WTC11 (cell line): ENCODE measurements at regions not wholly inside any gene's neighbourhood (a gene's known extent, or its start where the extent isn't known, plus 50 kb on each side); places are given as distances from the start of the nearest gene placed in this dataset.
"Not testable (repeated sequence)": the region's sequence is repeated elsewhere in the genome, so short reads cannot be mapped to it uniquely, and the experiment has no call there.

ENCODE experiments used
- ATAC-seq: fragments of 200-7000 bp; cut with Tn5 transposase; 2 replicates; pipeline ENCODE4 v1.10.0; 2021; ENCODE audit warnings: mild to moderate bottlenecking, moderate library complexity
- CTCF ChIA-PET: fragments of 300-600 bp; sonication (Branson Sonifier 250); formaldehyde crosslinking; loops from one replicate; lab custom pipeline; 2021; ENCODE audit warnings: antibody characterized with exemption; lab: Charles Lee
- POLR2A ChIA-PET: fragments of 350-600 bp; sonication (Branson Sonifier 250); formaldehyde crosslinking; loops from one replicate; lab custom pipeline; 2021; ENCODE audit warnings: antibody characterized with exemption; lab: Charles Lee
- DNase-seq: peaks from one replicate; pipeline ENCODE4 v3.0.0; 2021; ENCODE audit warnings: low spot score
- H3K27ac Mint-ChIP-seq: 2 replicates; pipeline ENCODE4 v1.8.0; 2021; ENCODE audit warnings: mixed read lengths
- H3K27me3 Mint-ChIP-seq: 2 replicates; pipeline ENCODE4 v1.8.0; 2021; ENCODE audit warnings: low read depth, mild to moderate bottlenecking, moderate library complexity, mixed read lengths
- H3K36me3 Mint-ChIP-seq: 2 replicates; pipeline ENCODE4 v1.8.0; 2021; ENCODE audit warnings: mixed read lengths
- H3K4me1 Mint-ChIP-seq: 2 replicates; pipeline ENCODE4 v1.8.0; 2022; ENCODE audit warnings: mixed read lengths
- H3K4me3 Mint-ChIP-seq: 2 replicates; pipeline ENCODE4 v1.8.0; 2021; ENCODE audit warnings: mild to moderate bottlenecking, moderate library complexity, mixed read lengths
- H3K9me3 Mint-ChIP-seq: 2 replicates; pipeline ENCODE4 v1.8.0; 2021; ENCODE audit warnings: mixed read lengths
- AR ChIP-seq: fragments of 250-450 bp; sonication (Bioruptor Pico); IDR thresholded peaks from 2 replicates; pipeline ENCODE4 v1.9.0; 2021; ENCODE audit warnings: mild to moderate bottlenecking
- CDX4 ChIP-seq: fragments of 250-450 bp; sonication (Bioruptor Pico); IDR thresholded peaks from 2 replicates; pipeline ENCODE4 v1.9.0; 2021; ENCODE audit warnings: moderate library complexity, mild to moderate bottlenecking, inconsistent platforms, borderline replicate concordance
- ESRRA ChIP-seq: sonication (generic); formaldehyde crosslinking; IDR thresholded peaks from 2 replicates; pipeline ENCODE4 v1.8.1; 2022; ENCODE audit warnings: mild to moderate bottlenecking, missing genetic modification reagents, borderline replicate concordance
- ETV6 ChIP-seq: sonication (generic); formaldehyde crosslinking; IDR thresholded peaks from 2 replicates; pipeline ENCODE4 v1.8.1; 2022; ENCODE audit warnings: mild to moderate bottlenecking, missing genetic modification reagents
- FOXJ3 ChIP-seq: sonication (generic); formaldehyde crosslinking; IDR thresholded peaks from 2 replicates; pipeline ENCODE4 v1.9.0; 2021; ENCODE audit warnings: missing genetic modification reagents, mild to moderate bottlenecking, borderline replicate concordance
- IRF2 ChIP-seq: sonication (generic); formaldehyde crosslinking; IDR thresholded peaks from 2 replicates; pipeline ENCODE4 v1.8.0; 2022; ENCODE audit warnings: low read depth, missing genetic modification reagents, borderline replicate concordance
- JUN ChIP-seq: sonication (generic); formaldehyde crosslinking; IDR thresholded peaks from 2 replicates; pipeline ENCODE4 v1.8.0; 2023; ENCODE audit warnings: mild to moderate bottlenecking, missing genetic modification reagents
- MXD4 ChIP-seq: fragments of 250-450 bp; sonication (Bioruptor Pico); IDR thresholded peaks from 2 replicates; pipeline ENCODE4 v1.8.0; 2021; ENCODE audit warnings: mild to moderate bottlenecking, moderate library complexity, borderline replicate concordance
- NR3C1 ChIP-seq: sonication (generic); formaldehyde crosslinking; conservative IDR thresholded peaks from 2 replicates; pipeline ENCODE4 v1.8.1; 2023; ENCODE audit warnings: low read depth, mild to moderate bottlenecking, missing genetic modification reagents
- SMAD4 ChIP-seq: sonication (generic); formaldehyde crosslinking; IDR thresholded peaks from 2 replicates; pipeline ENCODE4 v1.8.0; 2022; ENCODE audit warnings: mild to moderate bottlenecking, missing genetic modification reagents
- TCF7 ChIP-seq: sonication (generic); formaldehyde crosslinking; IDR thresholded peaks from 2 replicates; pipeline ENCODE4 v1.8.0; 2022; ENCODE audit warnings: mild to moderate bottlenecking, low read depth, missing genetic modification reagents, moderate library complexity
- TEAD4 ChIP-seq: sonication (generic); formaldehyde crosslinking; IDR thresholded peaks from 2 replicates; pipeline ENCODE4 v1.8.0; 2022; ENCODE audit warnings: mild to moderate bottlenecking, missing genetic modification reagents
- ZNF219 ChIP-seq: sonication (generic); formaldehyde crosslinking; IDR thresholded peaks from 2 replicates; pipeline ENCODE4 v1.8.0; 2023; ENCODE audit warnings: missing genetic modification reagents, mild to moderate bottlenecking, borderline replicate concordance
- ZNF416 ChIP-seq: fragments of 250-450 bp; sonication (Bioruptor Pico); IDR thresholded peaks from 2 replicates; pipeline ENCODE4 v1.9.0; 2021; ENCODE audit warnings: mild to moderate bottlenecking, inconsistent platforms
- ZNF532 ChIP-seq: fragments of 250-450 bp; sonication (Bioruptor Pico); IDR thresholded peaks from 2 replicates; pipeline ENCODE4 v1.9.0; 2021; ENCODE audit warnings: mild to moderate bottlenecking, borderline replicate concordance
- TF ChIP-seq, protein P1 (sequence below): sonication (generic); formaldehyde crosslinking; IDR thresholded peaks from 2 replicates; pipeline ENCODE4 v1.8.0; 2022; ENCODE audit warnings: mild to moderate bottlenecking, missing genetic modification reagents
- TF ChIP-seq, protein P2 (sequence below): sonication (generic); formaldehyde crosslinking; IDR thresholded peaks from 2 replicates; pipeline ENCODE4 v1.8.1; 2023; ENCODE audit warnings: mild to moderate bottlenecking, missing genetic modification reagents, moderate library complexity
- TF ChIP-seq, protein P3 (sequence below): sonication (generic); formaldehyde crosslinking; IDR thresholded peaks from 2 replicates; pipeline ENCODE4 v1.8.1; 2023; ENCODE audit warnings: mild to moderate bottlenecking, missing genetic modification reagents, moderate library complexity
- TF ChIP-seq, protein P4 (sequence below): sonication (generic); formaldehyde crosslinking; IDR thresholded peaks from 2 replicates; pipeline ENCODE4 v1.8.1; 2023; ENCODE audit warnings: mild to moderate bottlenecking, missing genetic modification reagents

DNA sequence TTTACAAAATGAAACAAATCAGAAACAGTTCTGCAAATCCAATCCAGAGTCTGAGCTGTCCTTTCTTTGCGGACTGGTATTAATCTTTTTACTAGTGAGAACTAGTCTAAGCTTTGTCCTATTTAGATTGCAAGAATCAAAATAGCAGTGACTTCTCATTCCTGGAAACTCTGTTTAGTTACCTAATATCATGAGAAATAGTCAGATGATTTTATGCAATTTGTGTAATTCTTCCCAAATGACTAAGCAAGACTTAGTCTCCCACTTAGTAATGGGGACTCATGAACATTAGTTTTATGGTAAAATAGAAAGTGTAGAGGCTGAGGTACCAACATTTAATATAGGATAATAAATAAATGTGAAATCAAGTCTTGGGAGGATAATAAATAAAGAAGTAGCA is 341.3 kb downstream of the DNAJB9 start (continued):
- TF ChIP-seq, protein P1, sequence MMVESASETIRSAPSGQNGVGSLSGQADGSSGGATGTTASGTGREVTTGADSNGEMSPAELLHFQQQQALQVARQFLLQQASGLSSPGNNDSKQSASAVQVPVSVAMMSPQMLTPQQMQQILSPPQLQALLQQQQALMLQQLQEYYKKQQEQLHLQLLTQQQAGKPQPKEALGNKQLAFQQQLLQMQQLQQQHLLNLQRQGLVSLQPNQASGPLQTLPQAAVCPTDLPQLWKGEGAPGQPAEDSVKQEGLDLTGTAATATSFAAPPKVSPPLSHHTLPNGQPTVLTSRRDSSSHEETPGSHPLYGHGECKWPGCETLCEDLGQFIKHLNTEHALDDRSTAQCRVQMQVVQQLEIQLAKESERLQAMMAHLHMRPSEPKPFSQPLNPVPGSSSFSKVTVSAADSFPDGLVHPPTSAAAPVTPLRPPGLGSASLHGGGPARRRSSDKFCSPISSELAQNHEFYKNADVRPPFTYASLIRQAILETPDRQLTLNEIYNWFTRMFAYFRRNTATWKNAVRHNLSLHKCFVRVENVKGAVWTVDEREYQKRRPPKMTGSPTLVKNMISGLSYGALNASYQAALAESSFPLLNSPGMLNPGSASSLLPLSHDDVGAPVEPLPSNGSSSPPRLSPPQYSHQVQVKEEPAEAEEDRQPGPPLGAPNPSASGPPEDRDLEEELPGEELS (CRISPR knock-in tag): no peak
- TF ChIP-seq, protein P2, sequence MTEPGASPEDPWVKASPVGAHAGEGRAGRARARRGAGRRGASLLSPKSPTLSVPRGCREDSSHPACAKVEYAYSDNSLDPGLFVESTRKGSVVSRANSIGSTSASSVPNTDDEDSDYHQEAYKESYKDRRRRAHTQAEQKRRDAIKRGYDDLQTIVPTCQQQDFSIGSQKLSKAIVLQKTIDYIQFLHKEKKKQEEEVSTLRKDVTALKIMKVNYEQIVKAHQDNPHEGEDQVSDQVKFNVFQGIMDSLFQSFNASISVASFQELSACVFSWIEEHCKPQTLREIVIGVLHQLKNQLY (CRISPR knock-in tag): no peak
- TF ChIP-seq, protein P3, sequence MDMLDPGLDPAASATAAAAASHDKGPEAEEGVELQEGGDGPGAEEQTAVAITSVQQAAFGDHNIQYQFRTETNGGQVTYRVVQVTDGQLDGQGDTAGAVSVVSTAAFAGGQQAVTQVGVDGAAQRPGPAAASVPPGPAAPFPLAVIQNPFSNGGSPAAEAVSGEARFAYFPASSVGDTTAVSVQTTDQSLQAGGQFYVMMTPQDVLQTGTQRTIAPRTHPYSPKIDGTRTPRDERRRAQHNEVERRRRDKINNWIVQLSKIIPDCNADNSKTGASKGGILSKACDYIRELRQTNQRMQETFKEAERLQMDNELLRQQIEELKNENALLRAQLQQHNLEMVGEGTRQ (CRISPR knock-in tag): no peak
- TF ChIP-seq ZNF219 (no peak), MXD4 (no peak), CDX4 (CRISPR knock-in tag) (no peak), ESRRA (CRISPR knock-in tag) (no peak), JUN (no peak), FOXJ3 (CRISPR knock-in tag) (no peak), NR3C1 (CRISPR knock-in tag) (no peak), TCF7 (CRISPR knock-in tag) (no peak), ZNF532 (CRISPR knock-in tag) (no peak)
- TF ChIP-seq, protein P4, sequence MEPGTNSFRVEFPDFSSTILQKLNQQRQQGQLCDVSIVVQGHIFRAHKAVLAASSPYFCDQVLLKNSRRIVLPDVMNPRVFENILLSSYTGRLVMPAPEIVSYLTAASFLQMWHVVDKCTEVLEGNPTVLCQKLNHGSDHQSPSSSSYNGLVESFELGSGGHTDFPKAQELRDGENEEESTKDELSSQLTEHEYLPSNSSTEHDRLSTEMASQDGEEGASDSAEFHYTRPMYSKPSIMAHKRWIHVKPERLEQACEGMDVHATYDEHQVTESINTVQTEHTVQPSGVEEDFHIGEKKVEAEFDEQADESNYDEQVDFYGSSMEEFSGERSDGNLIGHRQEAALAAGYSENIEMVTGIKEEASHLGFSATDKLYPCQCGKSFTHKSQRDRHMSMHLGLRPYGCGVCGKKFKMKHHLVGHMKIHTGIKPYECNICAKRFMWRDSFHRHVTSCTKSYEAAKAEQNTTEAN (CRISPR knock-in tag): no peak

- DNase-seq: no peak
- CTCF ChIA-PET: no interaction called here
- TF ChIP-seq ETV6 (no peak), ZNF416 (CRISPR knock-in tag) (no peak), SMAD4 (CRISPR knock-in tag) (no peak), TEAD4 (CRISPR knock-in tag) (no peak), AR (CRISPR knock-in tag) (no peak), IRF2 (CRISPR knock-in tag) (no peak)
Measured at GRCh38 chr7:108920490-108920889, 350.8 kb downstream of the DNAJB9 start.

DNA sequence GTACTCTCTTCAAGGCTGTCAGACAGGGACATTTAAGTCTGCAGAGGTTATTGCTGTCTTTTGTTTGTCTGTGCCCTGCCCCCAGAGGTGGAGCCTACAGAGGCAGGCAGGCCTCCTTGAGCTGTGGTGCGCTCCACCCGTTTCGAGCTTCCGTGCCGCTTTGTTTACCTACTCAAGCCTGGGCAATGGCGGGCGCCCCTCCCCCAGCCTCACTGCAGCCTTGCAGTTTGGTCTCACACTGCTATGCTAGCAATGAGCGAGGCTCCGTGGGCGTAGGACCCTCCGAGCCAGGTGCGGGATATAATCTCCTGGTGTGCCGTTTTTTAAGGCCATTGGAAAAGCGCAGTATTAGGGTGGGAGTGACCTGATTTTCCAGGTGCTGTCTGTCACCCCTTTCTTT is 373.4 kb downstream of the DNAJB9 start:
- Mint-ChIP-seq H3K36me3 (peaks cover 43% of the 10 kb centered on the region), H3K9me3 (peaks cover 64% of the 10 kb centered on the region)
- H3K4me1 Mint-ChIP-seq, POLR2A ChIA-PET, DNase-seq, CTCF ChIA-PET, ATAC-seq, H3K4me3 Mint-ChIP-seq, H3K27ac Mint-ChIP-seq, H3K27me3 Mint-ChIP-seq: not testable (repeated sequence)

More at GRCh38 chr7:108920490-108920889, 350.8 kb downstream of the DNAJB9 start:
- POLR2A ChIA-PET: no interaction called here
- H3K4me3 Mint-ChIP-seq: no peak overlapping the region
- no peak overlapping the region for H3K27ac Mint-ChIP-seq
- H3K36me3 Mint-ChIP-seq: peaks cover 13% of the 10 kb centered on the region
- peaks cover 42% of the 10 kb centered on the region for H3K9me3 Mint-ChIP-seq
- no peak for ATAC-seq
- H3K4me1 Mint-ChIP-seq: peaks cover 5% of the 10 kb centered on the region; the same call in 1 of the 2 replicates
- peaks cover 4% of the 10 kb centered on the region; the same call in 1 of the 2 replicates for H3K27me3 Mint-ChIP-seq
